Memory B cell (primary cell): ENCODE measurements at regions not wholly inside any gene's neighbourhood (a gene's known extent, or its start where the extent isn't known, plus 50 kb on each side); places are given as distances from the start of the nearest gene placed in this dataset.

Experiments
- ATAC-seq: fragments of 150-1000 bp; cut with Tn5 transposase; 2 replicates; pipeline ENCODE4 v1.10.0; 2021; ENCODE audit warnings: low read depth, mild to moderate bottlenecking, moderate library complexity
- DNase-seq, 2 donors: peaks; one replicate each; pipeline ENCODE4 v3.0.0; 2022; ENCODE audit warnings: low spot score in 2 of 2
- H3K27ac Mint-ChIP-seq: one replicate; pipeline ENCODE4 v1.8.0; 2022; ENCODE audit warnings: mild to moderate bottlenecking, moderate library complexity, mixed read lengths
- H3K27me3 Mint-ChIP-seq: one replicate; pipeline ENCODE4 v1.8.0; 2022; ENCODE audit warnings: mixed read lengths
- H3K36me3 Mint-ChIP-seq: one replicate; pipeline ENCODE4 v1.8.0; 2022; ENCODE audit warnings: mild to moderate bottlenecking, mixed read lengths
- H3K4me1 Mint-ChIP-seq: one replicate; pipeline ENCODE4 v1.8.0; 2022; ENCODE audit warnings: mixed read lengths
- H3K4me3 Mint-ChIP-seq: one replicate; pipeline ENCODE4 v1.8.0; 2022; ENCODE audit warnings: mild to moderate bottlenecking, moderate library complexity, mixed read lengths
- H3K9me3 Mint-ChIP-seq: one replicate; pipeline ENCODE4 v1.8.0; 2022; ENCODE audit warnings: mixed read lengths

DNA sequence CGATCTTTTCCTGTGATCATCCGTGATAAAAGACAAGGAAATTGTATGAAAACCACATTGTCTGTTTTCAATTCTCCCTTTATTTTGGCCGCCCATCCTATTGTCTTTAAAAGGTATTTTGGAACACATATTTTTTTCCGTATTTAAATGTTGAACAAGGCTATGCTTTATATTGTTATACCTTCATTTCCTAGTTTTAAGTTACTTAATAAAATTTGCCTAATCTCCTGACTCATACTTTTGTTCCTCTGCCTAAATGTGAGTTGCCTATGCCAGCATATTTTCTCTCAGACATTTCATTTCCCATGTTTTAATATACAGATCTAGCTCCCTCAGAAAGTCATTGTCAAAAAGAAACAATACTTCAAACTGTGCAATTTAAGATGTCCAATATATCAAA lies 104.2 kb downstream of the SLITRK6 start:
- no peaks in the 10 kb centered on the region for H3K4me1 Mint-ChIP-seq
- no peaks in the 10 kb centered on the region for H3K36me3 Mint-ChIP-seq
- no peak overlapping the region for H3K4me3 Mint-ChIP-seq
- ATAC-seq (no peak), DNase-seq (no peak)
- no peak overlapping the region for H3K27ac Mint-ChIP-seq
- no peaks in the 10 kb centered on the region for H3K27me3 Mint-ChIP-seq
- peaks cover 9% of the 10 kb centered on the region for H3K9me3 Mint-ChIP-seq

DNA sequence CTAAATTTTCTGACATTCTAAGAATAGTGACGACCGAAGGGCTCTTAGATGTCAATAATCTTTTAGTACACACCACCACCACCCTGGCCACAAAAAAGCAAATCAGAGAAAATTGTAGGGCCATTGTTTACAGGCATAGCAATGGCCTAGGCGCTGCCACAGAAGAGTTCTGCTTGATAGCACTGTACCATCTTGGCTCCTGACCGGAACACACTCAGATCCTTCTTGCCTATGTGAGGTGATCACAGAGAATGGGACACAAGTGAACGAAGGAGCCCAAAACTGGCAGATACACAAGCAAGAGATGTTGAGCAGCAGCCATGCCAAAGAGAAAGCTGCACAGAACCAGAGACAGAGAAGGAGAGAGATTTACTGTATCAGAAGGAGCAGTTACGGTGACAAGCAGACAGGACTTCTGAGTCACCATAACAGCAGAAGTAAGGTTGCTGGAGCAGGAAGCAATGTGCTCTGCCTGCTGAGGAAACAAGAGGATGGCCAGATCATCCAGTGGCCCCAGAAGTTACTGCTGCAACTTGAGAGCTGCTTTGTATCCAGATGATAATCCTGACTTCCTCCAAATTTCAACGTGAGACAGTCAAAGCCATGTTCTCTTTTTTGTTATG lies 105.2 kb downstream of the SLITRK6 start:
- Mint-ChIP-seq H3K27me3 (no peaks in the 10 kb centered on the region), H3K9me3 (peaks cover 9% of the 10 kb centered on the region), H3K4me1 (no peaks in the 10 kb centered on the region), H3K36me3 (no peaks in the 10 kb centered on the region), H3K27ac (no peak overlapping the region), H3K4me3 (no peak overlapping the region)
- DNase-seq (no peak), ATAC-seq (no peak)

DNA sequence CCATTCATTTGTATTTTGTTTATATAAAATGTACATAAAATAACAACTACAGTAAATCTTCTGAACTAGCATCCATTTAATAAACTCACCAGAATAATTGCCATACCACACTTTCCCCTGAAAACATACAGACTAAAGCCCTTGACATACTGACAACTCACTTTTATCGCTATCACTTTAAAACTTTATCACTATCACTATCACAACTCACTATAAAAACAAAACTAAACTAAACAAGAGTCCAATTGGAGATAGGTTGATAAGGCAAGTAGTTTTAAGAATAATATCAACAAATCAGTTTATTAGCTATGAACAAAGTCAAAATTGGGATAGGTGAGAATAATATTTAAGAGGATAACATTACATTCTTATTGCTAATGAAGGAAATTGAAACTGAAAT lies 108.9 kb downstream of the SLITRK6 start:
- Mint-ChIP-seq H3K4me1 (no peaks in the 10 kb centered on the region), H3K27me3 (no peaks in the 10 kb centered on the region), H3K36me3 (no peaks in the 10 kb centered on the region), H3K27ac (no peak overlapping the region), H3K9me3 (peaks cover 6% of the 10 kb centered on the region), H3K4me3 (no peak overlapping the region)
- no peak for DNase-seq
- ATAC-seq = no peak

GRCh38 chr13:85685436-85685835 lies 113.8 kb downstream of the SLITRK6 start:
- ATAC-seq = no peak

DNA sequence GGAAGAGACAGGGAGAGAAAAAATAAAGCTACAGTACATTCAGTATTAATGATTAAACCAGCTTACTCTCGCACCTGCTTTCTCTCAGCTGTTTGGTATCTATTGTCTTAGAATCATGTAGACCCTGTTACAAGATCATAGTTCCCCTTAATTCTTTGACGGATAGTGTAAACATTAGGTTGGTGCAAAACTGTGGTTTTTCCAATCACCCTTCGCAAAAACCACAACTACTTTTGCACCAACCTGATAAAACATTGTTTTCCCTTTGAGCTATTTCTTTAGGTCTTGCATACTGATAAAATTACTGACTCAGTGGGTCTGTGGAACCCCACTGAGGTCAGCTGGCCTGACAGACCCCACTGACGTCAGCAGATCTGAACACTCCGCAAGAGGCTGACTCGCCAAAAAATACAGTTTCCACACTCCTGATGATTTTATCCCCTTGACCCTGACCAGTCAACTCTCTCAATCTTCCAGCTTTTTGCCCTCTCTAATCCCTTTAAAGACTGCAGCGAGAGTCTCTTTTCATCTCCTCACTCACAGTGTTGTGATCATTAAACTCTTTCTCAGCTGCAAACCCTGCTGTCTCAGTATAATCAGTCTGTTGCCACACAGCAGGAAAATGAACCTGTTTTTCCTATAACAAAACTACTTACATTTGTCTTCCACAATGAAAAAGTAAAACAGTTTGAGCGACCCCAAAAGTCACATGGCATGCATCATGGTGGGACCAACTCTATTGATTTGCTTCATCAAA lies 123.9 kb downstream of the SLITRK6 start:
- H3K9me3 Mint-ChIP-seq = peaks cover 6% of the 10 kb centered on the region
- no peaks in the 10 kb centered on the region for H3K27me3 Mint-ChIP-seq
- DNase-seq = no peak
- no peaks in the 10 kb centered on the region for H3K4me1 Mint-ChIP-seq
- no peak overlapping the region for H3K27ac Mint-ChIP-seq
- no peak for ATAC-seq
- no peak overlapping the region for H3K4me3 Mint-ChIP-seq
- no peaks in the 10 kb centered on the region for H3K36me3 Mint-ChIP-seq

More at GRCh38 chr13:85685436-85685835, 113.8 kb downstream of the SLITRK6 start:
- no peaks in the 10 kb centered on the region for H3K36me3 Mint-ChIP-seq
- no peak for DNase-seq
- no peaks in the 10 kb centered on the region for H3K27me3 Mint-ChIP-seq
- no peaks in the 10 kb centered on the region for H3K4me1 Mint-ChIP-seq
- H3K9me3 Mint-ChIP-seq = peaks cover 4% of the 10 kb centered on the region
- H3K27ac Mint-ChIP-seq = no peak overlapping the region
- no peak overlapping the region for H3K4me3 Mint-ChIP-seq

DNA sequence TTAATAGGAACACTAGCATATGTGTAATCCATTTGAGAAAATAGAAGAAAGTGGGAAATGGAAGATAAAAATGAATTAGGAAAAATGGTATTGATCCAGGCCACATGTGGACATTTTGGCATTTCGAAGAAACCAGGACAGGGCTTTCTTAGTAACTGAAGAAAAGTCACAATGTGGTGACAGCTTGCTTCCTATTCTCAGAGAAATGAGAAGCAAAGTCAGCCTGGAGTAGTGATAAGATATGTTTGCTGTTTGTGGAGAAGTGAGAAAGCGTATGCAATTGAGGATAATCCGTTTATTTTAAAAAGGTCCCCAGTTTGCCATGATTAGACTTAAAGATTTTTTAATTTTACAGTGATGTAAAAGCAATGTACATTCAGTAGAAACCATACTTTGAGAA lies 127.9 kb downstream of the SLITRK6 start:
- Mint-ChIP-seq H3K4me3 (no peak overlapping the region), H3K27ac (no peak overlapping the region), H3K27me3 (no peaks in the 10 kb centered on the region), H3K36me3 (no peaks in the 10 kb centered on the region), H3K4me1 (no peaks in the 10 kb centered on the region), H3K9me3 (peaks cover 9% of the 10 kb centered on the region)
- no peak for DNase-seq
- ATAC-seq = no peak

- no peak for DNase-seq
- Mint-ChIP-seq H3K27me3 (no peaks in the 10 kb centered on the region), H3K36me3 (no peaks in the 10 kb centered on the region), H3K9me3 (peaks cover 6% of the 10 kb centered on the region), H3K27ac (no peak overlapping the region), H3K4me3 (no peak overlapping the region), H3K4me1 (no peaks in the 10 kb centered on the region)
- no peak for ATAC-seq
Measured at GRCh38 chr13:85666356-85666755, 132.9 kb downstream of the SLITRK6 start.

DNA sequence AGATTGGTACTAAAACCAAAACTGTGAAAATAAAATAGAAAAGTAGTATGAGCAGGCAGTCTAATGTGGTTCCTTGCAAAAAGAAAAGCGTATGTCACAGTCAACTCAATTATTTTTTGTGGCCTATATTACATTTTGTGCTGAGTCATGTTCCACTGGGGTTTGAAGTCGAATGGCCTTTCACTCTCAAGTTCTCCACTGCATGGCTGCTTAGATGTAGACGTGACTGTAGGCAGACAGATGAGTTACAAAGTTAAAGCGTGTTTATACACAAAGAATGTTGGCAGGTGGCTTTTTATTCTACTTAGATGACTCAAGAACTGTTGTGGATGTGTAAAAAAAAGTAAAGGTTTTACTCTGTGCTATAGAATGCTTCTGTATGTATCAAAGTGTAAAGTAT lies 133.9 kb downstream of the SLITRK6 start:
- Mint-ChIP-seq H3K4me3 (no peak overlapping the region), H3K4me1 (no peaks in the 10 kb centered on the region), H3K9me3 (peaks cover 6% of the 10 kb centered on the region), H3K36me3 (no peaks in the 10 kb centered on the region), H3K27ac (no peak overlapping the region), H3K27me3 (no peaks in the 10 kb centered on the region)
- no peak for ATAC-seq
- DNase-seq = no peak

DNA sequence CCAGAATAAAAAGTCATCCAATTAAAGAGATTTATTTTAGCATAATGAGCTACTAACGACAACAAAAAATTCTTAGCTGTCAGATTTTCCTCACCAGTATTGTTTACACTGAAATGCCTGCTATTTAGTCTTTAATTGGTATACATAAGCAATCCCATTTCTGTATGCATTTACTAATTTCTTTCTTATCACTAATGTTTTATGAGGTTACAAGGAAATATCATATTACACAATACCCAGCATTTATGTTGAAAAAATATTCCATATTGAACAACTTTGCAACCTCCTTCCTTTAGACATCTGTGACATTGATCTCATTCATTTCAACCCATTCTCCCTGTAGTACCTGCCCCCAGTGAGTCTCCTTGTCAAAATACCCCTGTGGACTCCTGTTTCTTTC lies 135.4 kb downstream of the SLITRK6 start:
- Mint-ChIP-seq H3K27ac (no peak overlapping the region), H3K4me3 (no peak overlapping the region), H3K27me3 (no peaks in the 10 kb centered on the region), H3K9me3 (peaks cover 6% of the 10 kb centered on the region), H3K4me1 (no peaks in the 10 kb centered on the region), H3K36me3 (no peaks in the 10 kb centered on the region)
- DNase-seq = no peak
- no peak for ATAC-seq

- Mint-ChIP-seq H3K36me3 (no peaks in the 10 kb centered on the region), H3K9me3 (peaks cover 4% of the 10 kb centered on the region), H3K4me1 (no peaks in the 10 kb centered on the region), H3K27ac (no peak overlapping the region), H3K27me3 (no peaks in the 10 kb centered on the region), H3K4me3 (no peak overlapping the region)
- DNase-seq (no peak), ATAC-seq (no peak)
Measured at GRCh38 chr13:85662186-85662585, 137.0 kb downstream of the SLITRK6 start.

GRCh38 chr13:85661675-85662074 lies 137.5 kb downstream of the SLITRK6 start:
- no peaks in the 10 kb centered on the region for H3K36me3 Mint-ChIP-seq
- DNase-seq (no peak), ATAC-seq (no peak)
- peaks cover 4% of the 10 kb centered on the region for H3K9me3 Mint-ChIP-seq
- H3K4me1 Mint-ChIP-seq = no peaks in the 10 kb centered on the region
- no peak overlapping the region for H3K27ac Mint-ChIP-seq
- H3K4me3 Mint-ChIP-seq = no peak overlapping the region
- H3K27me3 Mint-ChIP-seq = no peaks in the 10 kb centered on the region

GRCh38 chr13:85659493-85659892 lies 139.7 kb downstream of the SLITRK6 start:
- H3K27ac Mint-ChIP-seq = no peak overlapping the region
- ATAC-seq (no peak), DNase-seq (no peak)
- H3K9me3 Mint-ChIP-seq = peaks cover 4% of the 10 kb centered on the region
- no peak overlapping the region for H3K4me3 Mint-ChIP-seq
- H3K27me3 Mint-ChIP-seq = no peaks in the 10 kb centered on the region
- H3K4me1 Mint-ChIP-seq = no peaks in the 10 kb centered on the region
- no peaks in the 10 kb centered on the region for H3K36me3 Mint-ChIP-seq

- Mint-ChIP-seq H3K27me3 (no peaks in the 10 kb centered on the region), H3K27ac (no peak overlapping the region), H3K9me3 (peaks cover 5% of the 10 kb centered on the region), H3K4me1 (no peaks in the 10 kb centered on the region), H3K4me3 (no peak overlapping the region), H3K36me3 (no peaks in the 10 kb centered on the region)
- no peak for ATAC-seq
- DNase-seq = no peak
Measured at GRCh38 chr13:85657942-85658341, 141.3 kb downstream of the SLITRK6 start.

GRCh38 chr13:85655040-85655439 lies 144.2 kb downstream of the SLITRK6 start:
- no peak for ATAC-seq

DNA sequence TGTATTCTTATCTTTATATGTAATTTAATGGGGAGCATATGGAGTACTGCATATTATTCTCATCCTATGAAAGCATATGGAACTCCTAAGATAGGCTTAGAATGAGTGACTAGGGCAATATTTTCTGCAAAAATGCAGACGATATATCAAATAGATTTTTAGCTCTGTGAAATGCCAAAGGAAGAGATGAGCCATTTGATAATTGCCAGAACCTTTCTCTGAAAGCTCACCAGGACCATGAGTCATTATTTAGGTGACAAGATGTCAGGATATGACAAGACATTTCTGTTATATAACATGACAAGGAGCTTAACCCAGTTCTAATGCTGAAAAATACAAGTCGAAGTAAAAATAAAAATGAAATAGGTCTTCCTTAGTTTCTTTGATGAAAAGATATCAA lies 145.0 kb downstream of the SLITRK6 start:
- no peak for ATAC-seq
- Mint-ChIP-seq H3K27ac (no peak overlapping the region), H3K4me1 (no peaks in the 10 kb centered on the region), H3K9me3 (peaks cover 6% of the 10 kb centered on the region), H3K27me3 (no peaks in the 10 kb centered on the region), H3K36me3 (no peaks in the 10 kb centered on the region), H3K4me3 (no peak overlapping the region)
- no peak for DNase-seq

More at GRCh38 chr13:85655040-85655439, 144.2 kb downstream of the SLITRK6 start:
- Mint-ChIP-seq H3K27ac (no peak overlapping the region), H3K36me3 (no peaks in the 10 kb centered on the region), H3K27me3 (no peaks in the 10 kb centered on the region), H3K4me1 (no peaks in the 10 kb centered on the region), H3K4me3 (no peak overlapping the region), H3K9me3 (peaks cover 4% of the 10 kb centered on the region)
- DNase-seq = no peak
